ENCODE measurements at regions not wholly inside any gene's neighbourhood (a gene's known extent, or its start where the extent isn't known, plus 50 kb on each side); places are given as distances from the start of the nearest gene placed in this dataset.
"Not testable (repeated sequence)": the region's sequence is repeated elsewhere in the genome, so short reads cannot be mapped to it uniquely, and the experiment has no call there.

- no peak for DNase-seq (ENCODE audit: low read depth in 2 of 3, low spot score in 2 of 3)
Measured at GRCh38 chr6:92433911-92434310, 985.4 kb downstream of the EPHA7 start.

- no peak for DNase-seq (ENCODE audit: low read depth in 2 of 3, low spot score in 2 of 3)
Measured at GRCh38 chr6:92431502-92431901, 987.9 kb downstream of the EPHA7 start.

- no peak for DNase-seq (ENCODE audit: low read depth in 2 of 3, low spot score in 2 of 3)
Measured at GRCh38 chr6:92428448-92428847, 990.9 kb downstream of the EPHA7 start.

GRCh38 chr6:92427453-92427852 is 991.9 kb downstream of the EPHA7 start:
- no peak for DNase-seq (ENCODE audit: low read depth in 2 of 3, low spot score in 2 of 3)

- DNase-seq (ENCODE audit: low read depth in 2 of 3, low spot score in 2 of 3): no peak
Measured at GRCh38 chr6:92415656-92416055, 1003.7 kb downstream of the EPHA7 start.

GRCh38 chr6:92408350-92408749 is 1011.0 kb downstream of the EPHA7 start:
- no peak for DNase-seq (ENCODE audit: low read depth in 2 of 3, low spot score in 2 of 3)

- DNase-seq (ENCODE audit: low read depth in 2 of 3, low spot score in 2 of 3): no peak
Measured at GRCh38 chr6:92404281-92404680, 1015.1 kb downstream of the EPHA7 start.

- DNase-seq (ENCODE audit: low read depth in 2 of 3, low spot score in 2 of 3): no peak
Measured at GRCh38 chr6:92399911-92400310, 1019.4 kb downstream of the EPHA7 start.

GRCh38 chr6:92388706-92389105 is 1030.7 kb downstream of the EPHA7 start:
- DNase-seq (ENCODE audit: low read depth in 2 of 3, low spot score in 2 of 3): not testable (repeated sequence)

GRCh38 chr6:92380803-92381601 is 1038.4 kb downstream of the EPHA7 start:
- no peak for DNase-seq (ENCODE audit: low read depth in 2 of 3, low spot score in 2 of 3)

GRCh38 chr6:92377137-92377536 is 1042.2 kb downstream of the EPHA7 start:
- DNase-seq (ENCODE audit: low read depth in 2 of 3, low spot score in 2 of 3): no peak

GRCh38 chr6:92376691-92377090 is 1042.7 kb downstream of the EPHA7 start:
- DNase-seq (ENCODE audit: low read depth in 2 of 3, low spot score in 2 of 3): no peak

GRCh38 chr6:92371211-92372208 is 1047.8 kb downstream of the EPHA7 start:
- DNase-seq (ENCODE audit: low read depth in 2 of 3, low spot score in 2 of 3): no peak

- no peak for DNase-seq (ENCODE audit: low read depth in 2 of 3, low spot score in 2 of 3)
Measured at GRCh38 chr6:92369309-92369708, 1050.0 kb downstream of the EPHA7 start.

- DNase-seq (ENCODE audit: low read depth in 2 of 3, low spot score in 2 of 3): no peak
Measured at GRCh38 chr6:92364948-92365541, 1054.3 kb downstream of the EPHA7 start.

- DNase-seq (ENCODE audit: low read depth in 2 of 3, low spot score in 2 of 3): no peak
Measured at GRCh38 chr6:92363111-92363510, 1056.2 kb downstream of the EPHA7 start.

GRCh38 chr6:92362404-92362803 is 1057.0 kb downstream of the EPHA7 start:
- DNase-seq (ENCODE audit: low read depth in 2 of 3, low spot score in 2 of 3): no peak

- DNase-seq (ENCODE audit: low read depth in 2 of 3, low spot score in 2 of 3): no peak
Measured at GRCh38 chr6:92361990-92362389, 1057.4 kb downstream of the EPHA7 start.

GRCh38 chr6:92354270-92354829 is 1065.0 kb downstream of the EPHA7 start:
- no peak for DNase-seq (ENCODE audit: low read depth in 2 of 3, low spot score in 2 of 3)

GRCh38 chr6:92352130-92352529 is 1067.2 kb downstream of the EPHA7 start:
- DNase-seq (ENCODE audit: low read depth in 2 of 3, low spot score in 2 of 3): no peak

GRCh38 chr6:92341201-92341600 is 1078.2 kb downstream of the EPHA7 start:
- no peak for DNase-seq (ENCODE audit: low read depth in 2 of 3, low spot score in 2 of 3)
